Body of pancreas (tissue), 4 donors: ENCODE measurements at regions not wholly inside any gene's neighbourhood (a gene's known extent, or its start where the extent isn't known, plus 50 kb on each side); places are given as distances from the start of the nearest gene placed in this dataset.

Experiments
- POLR2A ChIP-seq, 3 donors: fragments of 450-650 bp; IDR thresholded peaks; one replicate each; pipeline ENCODE4 v1.6.1; 2016; ENCODE audit warnings: antibody characterized with exemption in 3 of 3, mild to moderate bottlenecking in 2 of 3
- TF ChIP-seq, protein P1 (sequence below), 7 experiments: fragments of 450-650 bp in 4 of 7; fragments of 200-600 bp in 3 of 7; sonication (generic) in 3 of 7; IDR thresholded peaks; one replicate each; pipeline ENCODE4 v1.5.1; 2016 to 2019; ENCODE audit warnings: antibody characterized with exemption in 7 of 7

GRCh38 chr3:177752831-177753230 is 555.5 kb upstream of the TBL1XR1 start:
- TF ChIP-seq POLR2A (IDR thresholded peaks at IDR 0.05), result no peak
- TF ChIP-seq, protein P1, sequence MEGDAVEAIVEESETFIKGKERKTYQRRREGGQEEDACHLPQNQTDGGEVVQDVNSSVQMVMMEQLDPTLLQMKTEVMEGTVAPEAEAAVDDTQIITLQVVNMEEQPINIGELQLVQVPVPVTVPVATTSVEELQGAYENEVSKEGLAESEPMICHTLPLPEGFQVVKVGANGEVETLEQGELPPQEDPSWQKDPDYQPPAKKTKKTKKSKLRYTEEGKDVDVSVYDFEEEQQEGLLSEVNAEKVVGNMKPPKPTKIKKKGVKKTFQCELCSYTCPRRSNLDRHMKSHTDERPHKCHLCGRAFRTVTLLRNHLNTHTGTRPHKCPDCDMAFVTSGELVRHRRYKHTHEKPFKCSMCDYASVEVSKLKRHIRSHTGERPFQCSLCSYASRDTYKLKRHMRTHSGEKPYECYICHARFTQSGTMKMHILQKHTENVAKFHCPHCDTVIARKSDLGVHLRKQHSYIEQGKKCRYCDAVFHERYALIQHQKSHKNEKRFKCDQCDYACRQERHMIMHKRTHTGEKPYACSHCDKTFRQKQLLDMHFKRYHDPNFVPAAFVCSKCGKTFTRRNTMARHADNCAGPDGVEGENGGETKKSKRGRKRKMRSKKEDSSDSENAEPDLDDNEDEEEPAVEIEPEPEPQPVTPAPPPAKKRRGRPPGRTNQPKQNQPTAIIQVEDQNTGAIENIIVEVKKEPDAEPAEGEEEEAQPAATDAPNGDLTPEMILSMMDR (IDR thresholded peaks at IDR 0.05), result no peak
